GM19324 (cell line): ENCODE measurements at regions not wholly inside any gene's neighbourhood (a gene's known extent, or its start where the extent isn't known, plus 50 kb on each side); places are given as distances from the start of the nearest gene placed in this dataset.
"Not testable (repeated sequence)": the region's sequence is repeated elsewhere in the genome, so short reads cannot be mapped to it uniquely, and the experiment has no call there.

Experiments used
- ATAC-seq: cut with Tn5 transposase; IDR thresholded peaks from one replicate; pipeline ENCODE4 v1.9.1; 2021; ENCODE audit warnings: mild to moderate bottlenecking, moderate library complexity; ENCODE audit not compliant: unreplicated experiment, low FRiP score

- ATAC-seq, result no peak
Measured at GRCh38 chr10:117458571-117458970, 83.3 kb upstream of the PDZD8 start.

GRCh38 chr10:117457932-117458331 is 82.7 kb upstream of the PDZD8 start:
- no peak for ATAC-seq

- ATAC-seq, result no peak
Measured at GRCh38 chr10:117457071-117457810, 82.0 kb upstream of the PDZD8 start.

GRCh38 chr10:117455346-117455745 is 80.1 kb upstream of the PDZD8 start:
- no peak for ATAC-seq

GRCh38 chr10:117454502-117454901 is 79.3 kb upstream of the PDZD8 start:
- ATAC-seq, result no peak

GRCh38 chr10:117453484-117453883 is 78.2 kb upstream of the PDZD8 start:
- ATAC-seq, result not testable (repeated sequence)

GRCh38 chr10:117450940-117451339 is 75.7 kb upstream of the PDZD8 start:
- no peak for ATAC-seq

- no peak for ATAC-seq
Measured at GRCh38 chr10:117449636-117450035, 74.4 kb upstream of the PDZD8 start.

GRCh38 chr10:117448802-117449201 is 73.6 kb upstream of the PDZD8 start:
- no peak for ATAC-seq

GRCh38 chr10:117445992-117446391 is 70.8 kb upstream of the PDZD8 start:
- ATAC-seq, result no peak

GRCh38 chr10:117444497-117445040 is 69.3 kb upstream of the PDZD8 start:
- ATAC-seq, result no peak

GRCh38 chr10:117443686-117444041 is 68.4 kb upstream of the PDZD8 start:
- ATAC-seq, result no peak

GRCh38 chr10:117442944-117443685 is 67.9 kb upstream of the PDZD8 start:
- ATAC-seq, result peak; percentile 54

GRCh38 chr10:117442521-117442920 is 67.3 kb upstream of the PDZD8 start:
- no peak for ATAC-seq

- peak; percentile 67 for ATAC-seq
Measured at GRCh38 chr10:117441812-117442443, 66.7 kb upstream of the PDZD8 start.

- no peak for ATAC-seq
Measured at GRCh38 chr10:117441361-117441760, 66.1 kb upstream of the PDZD8 start.

GRCh38 chr10:117439243-117439912 is 64.1 kb upstream of the PDZD8 start:
- ATAC-seq, result no peak

GRCh38 chr10:117432866-117433265 is 57.6 kb upstream of the PDZD8 start:
- ATAC-seq, result no peak

- ATAC-seq, result no peak
Measured at GRCh38 chr10:117431160-117431559, 55.9 kb upstream of the PDZD8 start.

- ATAC-seq, result not testable (repeated sequence)
Measured at GRCh38 chr10:117430535-117430934, 55.3 kb upstream of the PDZD8 start.
